ENCODE measurements at regions not wholly inside any gene's neighbourhood (a gene's known extent, or its start where the extent isn't known, plus 50 kb on each side); places are given as distances from the start of the nearest gene placed in this dataset.
A peak's percentile ranks its signal among the peaks of the same experiment; 100 is the strongest.

- no peaks in the 10 kb centered on the region for H3K27me3 ChIP-seq
- no peaks in the 10 kb centered on the region for H3K36me3 ChIP-seq (ENCODE audit: low read depth, missing control alignments)
- no peak overlapping the region for H3K27ac ChIP-seq
- no peaks in the 10 kb centered on the region for H3K9me3 ChIP-seq
- H3K4me3 ChIP-seq: no peak overlapping the region
- 90 to 92% methylated on average over 2 of the region's 2 CpGs for WGBS, 2 donors
- peak; percentile 22 for DNase-seq
- intact Hi-C loops (cut with DNase I; ENCODE audit: low total_unique reads): no loop called here
- TF ChIP-seq POLR2A (IDR thresholded peaks at IDR 0.05): no peak
- TF ChIP-seq CTCF (IDR thresholded peaks at IDR 0.05): no peak
- H3K4me1 ChIP-seq: no peaks in the 10 kb centered on the region
Observed at GRCh38 chr4:81724925-81725329, 253.2 kb upstream of the RASGEF1B start.

- Histone ChIP-seq H3K4me3 (no peak overlapping the region), H3K9me3 (no peaks in the 10 kb centered on the region), H3K4me1 (no peaks in the 10 kb centered on the region), H3K36me3 (ENCODE audit: low read depth, missing control alignments) (no peaks in the 10 kb centered on the region), H3K27ac (no peak overlapping the region), H3K27me3 (no peaks in the 10 kb centered on the region)
- TF ChIP-seq CTCF (IDR thresholded peaks at IDR 0.05) (no peak), POLR2A (IDR thresholded peaks at IDR 0.05) (no peak)
- intact Hi-C loops (cut with DNase I; ENCODE audit: low total_unique reads): no loop called here
- DNase-seq: peak; percentile 23
- WGBS, 2 donors: 49 to 57% methylated on average over 3 of the region's 3 CpGs
Observed at GRCh38 chr4:81723927-81724587, 252.3 kb upstream of the RASGEF1B start.

GRCh38 chr4:81723019-81723884, 251.5 kb upstream of the RASGEF1B start:
- Histone ChIP-seq H3K9me3 (no peaks in the 10 kb centered on the region), H3K4me1 (no peaks in the 10 kb centered on the region), H3K27me3 (no peaks in the 10 kb centered on the region), H3K36me3 (ENCODE audit: low read depth, missing control alignments) (no peaks in the 10 kb centered on the region), H3K4me3 (no peak overlapping the region), H3K27ac (no peak overlapping the region)
- no peak for DNase-seq
- 87 to 91% methylated on average over 3 of the region's 3 CpGs for WGBS, 2 donors
- no peak for TF ChIP-seq POLR2A (IDR thresholded peaks at IDR 0.05)
- TF ChIP-seq CTCF (IDR thresholded peaks at IDR 0.05): no peak
- intact Hi-C loops (cut with DNase I; ENCODE audit: low total_unique reads): no loop called here

- Histone ChIP-seq H3K27me3 (no peaks in the 10 kb centered on the region), H3K4me1 (no peaks in the 10 kb centered on the region), H3K36me3 (ENCODE audit: low read depth, missing control alignments) (no peaks in the 10 kb centered on the region), H3K27ac (no peak overlapping the region), H3K9me3 (no peaks in the 10 kb centered on the region), H3K4me3 (no peak overlapping the region)
- TF ChIP-seq POLR2A (IDR thresholded peaks at IDR 0.05): no peak
- TF ChIP-seq CTCF (IDR thresholded peaks at IDR 0.05): no peak
- no peak for DNase-seq
- 57 to 75% methylated on average over 6 to 9 of the region's 9 CpGs for WGBS, 2 donors
- intact Hi-C loops (cut with DNase I; ENCODE audit: low total_unique reads): no loop called here
Observed at GRCh38 chr4:81722290-81722851, 250.7 kb upstream of the RASGEF1B start.
